CD4-positive, CD25-positive, alpha-beta regulatory T cell (primary cell): ENCODE measurements at regions not wholly inside any gene's neighbourhood (a gene's known extent, or its start where the extent isn't known, plus 50 kb on each side); places are given as distances from the start of the nearest gene placed in this dataset.

Source experiments
- ATAC-seq, 2 donors: fragments of 150-1000 bp; cut with Tn5 transposase; one replicate each; pipeline ENCODE4 v1.10.0; 2021; ENCODE audit warnings: low read depth in 2 of 2, moderate number of reproducible peaks in 2 of 2, moderate library complexity in 1 of 2
- DNase-seq, 3 donors: peaks; one replicate each; pipeline versions ENCODE4 v3.0.0 to v3.0.0-alpha.2; 2012 to 2022; ENCODE audit warnings: mixed read lengths in 1 of 3
- H3K27ac ChIP-seq: one replicate; pipeline ENCODE4 v1.7.0; 2013; ENCODE audit warnings: mild to moderate bottlenecking, low read length; ENCODE audit not compliant: insufficient read depth, poor library complexity, severe bottlenecking
- H3K27me3 ChIP-seq: one replicate; pipeline ENCODE4 v1.7.0; 2013; ENCODE audit warnings: low read length; ENCODE audit not compliant: control insufficient read depth, insufficient read depth
- H3K36me3 ChIP-seq: one replicate; pipeline ENCODE4 v1.7.0; 2013; ENCODE audit warnings: mild to moderate bottlenecking, low read length, moderate library complexity; ENCODE audit not compliant: control insufficient read depth, insufficient read depth
- H3K4me1 ChIP-seq: 2 replicates; pipeline ENCODE4 v1.7.0; 2013; ENCODE audit warnings: mild to moderate bottlenecking, low read length; ENCODE audit not compliant: insufficient read depth, control insufficient read depth, poor library complexity, severe bottlenecking
- H3K4me3 ChIP-seq: one replicate; pipeline ENCODE4 v1.7.0; 2013; ENCODE audit warnings: low read depth, mild to moderate bottlenecking, low read length, moderate library complexity
- H3K9me3 ChIP-seq, 2 experiments: 1 replicate in 1 of 2; 2 replicates in 1 of 2; pipeline ENCODE4 v1.7.0; 2013; ENCODE audit warnings: low read length in 2 of 2, mild to moderate bottlenecking in 1 of 2, moderate library complexity in 1 of 2; ENCODE audit not compliant: control insufficient read depth in 2 of 2
- H3K27ac Mint-ChIP-seq, 3 donors: one replicate each; pipeline ENCODE4 v1.8.0; 2020 to 2022; ENCODE audit warnings: mild to moderate bottlenecking in 3 of 3, mixed read lengths in 3 of 3, moderate library complexity in 2 of 3
- H3K27me3 Mint-ChIP-seq: one replicate; pipeline ENCODE4 v1.8.0; 2022; ENCODE audit warnings: mild to moderate bottlenecking, mixed read lengths
- H3K36me3 Mint-ChIP-seq: one replicate; pipeline ENCODE4 v1.8.0; 2020; ENCODE audit warnings: mixed read lengths
- H3K4me1 Mint-ChIP-seq, 4 donors: one replicate each; pipeline ENCODE4 v1.8.0; 2020 to 2022; ENCODE audit warnings: mixed read lengths in 4 of 4, mild to moderate bottlenecking in 1 of 4
- H3K4me3 Mint-ChIP-seq, 4 donors: one replicate each; pipeline ENCODE4 v1.8.0; 2020 to 2022; ENCODE audit warnings: mild to moderate bottlenecking in 4 of 4, mixed read lengths in 4 of 4, moderate library complexity in 3 of 4
- H3K9me3 Mint-ChIP-seq, 7 donors: one replicate each; pipeline ENCODE4 v1.8.0; 2020 to 2022; ENCODE audit warnings: mixed read lengths in 7 of 7, mild to moderate bottlenecking in 3 of 7, moderate library complexity in 2 of 7

GRCh38 chr7:84532196-84532595, 337.6 kb upstream of the SEMA3A start:
- no peak overlapping the region for H3K4me3 Mint-ChIP-seq
- ATAC-seq (no peak), DNase-seq (no peak)
- H3K9me3 Mint-ChIP-seq, result peaks cover 0 to 10% (median 4%) of the 10 kb centered on the region in 7 donors
- Histone ChIP-seq H3K27me3 (no peaks in the 10 kb centered on the region), H3K4me1 (no peaks in the 10 kb centered on the region), H3K27ac (no peak overlapping the region), H3K4me3 (no peak overlapping the region), H3K9me3 (peaks cover 0 to 6% of the 10 kb centered on the region in 2 experiments), H3K36me3 (no peaks in the 10 kb centered on the region)
- no peaks in the 10 kb centered on the region for H3K36me3 Mint-ChIP-seq
- H3K27ac Mint-ChIP-seq, result no peak overlapping the region
- H3K27me3 Mint-ChIP-seq, result no peaks in the 10 kb centered on the region
- H3K4me1 Mint-ChIP-seq, result no peaks in the 10 kb centered on the region

- no peaks in the 10 kb centered on the region for H3K36me3 Mint-ChIP-seq
- peaks cover 0 to 3% of the 10 kb centered on the region in 2 experiments for H3K9me3 ChIP-seq
- DNase-seq, result no peak
- H3K4me1 ChIP-seq, result no peaks in the 10 kb centered on the region
- H3K27me3 Mint-ChIP-seq, result no peaks in the 10 kb centered on the region
- no peaks in the 10 kb centered on the region for H3K4me1 Mint-ChIP-seq
- H3K36me3 ChIP-seq, result no peaks in the 10 kb centered on the region
- no peak overlapping the region for H3K27ac Mint-ChIP-seq
- ATAC-seq, result no peak
- H3K27me3 ChIP-seq, result no peaks in the 10 kb centered on the region
- peaks cover 0 to 4% (median 2%) of the 10 kb centered on the region in 7 donors for H3K9me3 Mint-ChIP-seq
- no peak overlapping the region for H3K4me3 ChIP-seq
- no peak overlapping the region for H3K27ac ChIP-seq
- H3K4me3 Mint-ChIP-seq, result no peak overlapping the region
These were observed 335.1 kb upstream of the SEMA3A start for GRCh38 chr7:84529480-84530205.

GRCh38 chr7:84528756-84529479, 334.3 kb upstream of the SEMA3A start:
- no peaks in the 10 kb centered on the region for H3K27me3 ChIP-seq
- DNase-seq (no peak), ATAC-seq (no peak)
- no peaks in the 10 kb centered on the region for H3K36me3 Mint-ChIP-seq
- H3K4me3 Mint-ChIP-seq, result no peak overlapping the region
- peaks cover 0 to 4% (median 0%) of the 10 kb centered on the region in 7 donors for H3K9me3 Mint-ChIP-seq
- H3K36me3 ChIP-seq, result no peaks in the 10 kb centered on the region
- H3K27ac Mint-ChIP-seq, result no peak overlapping the region
- peaks cover 0 to 3% of the 10 kb centered on the region in 2 experiments for H3K9me3 ChIP-seq
- no peaks in the 10 kb centered on the region for H3K27me3 Mint-ChIP-seq
- H3K27ac ChIP-seq, result no peak overlapping the region
- H3K4me1 Mint-ChIP-seq, result no peaks in the 10 kb centered on the region
- H3K4me3 ChIP-seq, result no peak overlapping the region
- H3K4me1 ChIP-seq, result no peaks in the 10 kb centered on the region

GRCh38 chr7:84524714-84525694, 330.4 kb upstream of the SEMA3A start:
- Histone ChIP-seq H3K27me3 (no peaks in the 10 kb centered on the region), H3K4me3 (no peak overlapping the region), H3K27ac (no peak overlapping the region), H3K36me3 (no peaks in the 10 kb centered on the region), H3K4me1 (no peaks in the 10 kb centered on the region), H3K9me3 (peaks cover 3 to 5% of the 10 kb centered on the region in 2 experiments)
- DNase-seq (no peak), ATAC-seq (no peak)
- Mint-ChIP-seq H3K36me3 (no peaks in the 10 kb centered on the region), H3K9me3 (peaks cover 0 to 5% (median 0%) of the 10 kb centered on the region in 7 donors), H3K27me3 (no peaks in the 10 kb centered on the region), H3K4me3 (no peak overlapping the region), H3K27ac (no peak overlapping the region), H3K4me1 (no peaks in the 10 kb centered on the region)

GRCh38 chr7:84513061-84513460, 318.5 kb upstream of the SEMA3A start:
- Histone ChIP-seq H3K9me3 (peaks cover 0 to 5% of the 10 kb centered on the region in 2 experiments), H3K27ac (no peak overlapping the region), H3K36me3 (no peaks in the 10 kb centered on the region), H3K4me3 (no peak overlapping the region), H3K4me1 (no peaks in the 10 kb centered on the region), H3K27me3 (no peaks in the 10 kb centered on the region)
- DNase-seq (no peak), ATAC-seq (no peak)
- Mint-ChIP-seq H3K27me3 (no peaks in the 10 kb centered on the region), H3K4me1 (no peaks in the 10 kb centered on the region), H3K9me3 (peaks cover 0 to 11% (median 4%) of the 10 kb centered on the region in 7 donors), H3K4me3 (no peak overlapping the region), H3K27ac (no peak overlapping the region), H3K36me3 (no peaks in the 10 kb centered on the region)

- no peaks in the 10 kb centered on the region for H3K36me3 Mint-ChIP-seq
- H3K27ac Mint-ChIP-seq, result no peak overlapping the region
- Histone ChIP-seq H3K9me3 (peaks cover 0 to 5% of the 10 kb centered on the region in 2 experiments), H3K27ac (no peak overlapping the region), H3K4me3 (no peak overlapping the region), H3K27me3 (no peaks in the 10 kb centered on the region), H3K36me3 (no peaks in the 10 kb centered on the region), H3K4me1 (no peaks in the 10 kb centered on the region)
- H3K4me3 Mint-ChIP-seq, result no peak overlapping the region
- ATAC-seq, result no peak
- no peaks in the 10 kb centered on the region for H3K27me3 Mint-ChIP-seq
- no peak for DNase-seq
- H3K9me3 Mint-ChIP-seq, result peaks cover 1 to 16% (median 6%) of the 10 kb centered on the region in 7 donors
- no peaks in the 10 kb centered on the region for H3K4me1 Mint-ChIP-seq
These were observed 317.5 kb upstream of the SEMA3A start for GRCh38 chr7:84512055-84512454.

GRCh38 chr7:84510505-84510904, 315.9 kb upstream of the SEMA3A start:
- Mint-ChIP-seq H3K36me3 (no peaks in the 10 kb centered on the region), H3K27ac (no peak overlapping the region), H3K9me3 (peaks cover 1 to 12% (median 6%) of the 10 kb centered on the region in 7 donors), H3K4me1 (no peaks in the 10 kb centered on the region), H3K4me3 (no peak overlapping the region), H3K27me3 (no peaks in the 10 kb centered on the region)
- DNase-seq (no peak), ATAC-seq (no peak)
- no peaks in the 10 kb centered on the region for H3K4me1 ChIP-seq
- H3K27ac ChIP-seq, result no peak overlapping the region
- peaks cover 0 to 5% of the 10 kb centered on the region in 2 experiments for H3K9me3 ChIP-seq
- no peak overlapping the region for H3K4me3 ChIP-seq
- no peaks in the 10 kb centered on the region for H3K27me3 ChIP-seq
- H3K36me3 ChIP-seq, result no peaks in the 10 kb centered on the region
